Kasumi-1 (cell line): ENCODE measurements at regions not wholly inside any gene's neighbourhood (a gene's known extent, or its start where the extent isn't known, plus 50 kb on each side); places are given as distances from the start of the nearest gene placed in this dataset.
"Not testable (repeated sequence)": the region's sequence is repeated elsewhere in the genome, so short reads cannot be mapped to it uniquely, and the experiment has no call there.

Experiments
- DNase-seq, 2 experiments: peaks; one replicate each; lab custom pipeline; 2025; lab: John Stamatoyannopoulos, UW

DNA sequence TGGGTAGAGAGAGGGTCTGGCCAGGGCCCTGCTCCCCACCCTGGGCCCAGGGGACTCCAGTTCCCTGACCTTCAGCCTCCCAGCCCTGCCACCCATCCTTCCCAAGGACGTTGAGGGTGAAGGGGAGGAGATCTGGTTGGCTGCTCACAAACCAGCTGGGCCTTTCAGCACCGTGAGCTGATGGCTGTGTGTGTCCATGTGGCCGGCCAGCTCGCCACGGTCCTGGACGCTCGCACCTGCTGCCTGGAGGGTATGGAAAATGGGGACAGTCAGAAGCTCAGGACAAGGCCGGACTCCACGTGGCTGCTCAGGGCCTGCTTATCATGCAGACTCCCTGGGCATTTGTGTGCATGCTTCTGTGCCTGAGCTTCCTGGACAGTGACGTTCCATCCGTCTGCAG lies 110.3 kb downstream of the NPIPB11 start:
- DNase-seq, result not testable (repeated sequence)

DNA sequence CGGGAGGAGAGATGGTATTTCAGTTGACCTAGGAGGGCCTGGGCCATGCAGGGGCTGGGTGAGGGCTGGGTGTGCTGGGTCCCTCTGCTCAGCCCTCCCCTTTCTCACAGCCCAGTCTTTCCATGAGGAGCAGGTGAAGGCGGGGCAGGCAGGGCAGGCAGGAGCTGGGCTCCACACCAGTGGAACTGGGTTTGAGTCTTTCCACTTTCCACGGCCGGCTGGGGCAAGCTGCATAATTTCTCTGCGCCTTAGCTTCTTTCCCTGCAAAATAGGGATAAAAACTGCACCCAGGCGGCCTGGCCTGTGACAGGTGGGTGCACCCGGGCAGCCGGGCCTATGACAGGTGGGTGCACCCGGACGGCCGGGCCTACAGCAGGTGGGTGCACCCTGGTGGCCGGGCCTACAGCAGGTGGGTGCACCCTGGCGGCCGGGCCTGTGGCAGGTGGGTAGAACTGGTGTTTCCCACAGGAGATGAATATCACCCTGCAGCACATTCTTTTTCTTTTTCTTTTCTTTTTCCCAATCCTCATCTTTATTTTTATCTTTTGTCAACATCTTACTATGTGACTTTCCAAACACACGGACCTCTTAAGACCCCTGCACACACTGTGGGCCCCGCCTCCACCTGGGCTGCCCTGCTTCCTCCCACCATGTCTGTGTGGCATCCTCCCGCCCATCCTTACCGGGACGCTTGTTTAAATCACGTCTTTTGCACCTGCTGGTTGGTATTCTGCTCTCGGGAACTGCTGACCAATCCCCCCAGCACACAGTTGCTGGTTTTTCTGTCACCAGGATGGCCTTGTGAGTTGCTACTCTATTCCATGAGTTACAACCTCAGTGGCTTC lies 111.3 kb downstream of the NPIPB11 start:
- not testable (repeated sequence) for DNase-seq

DNA sequence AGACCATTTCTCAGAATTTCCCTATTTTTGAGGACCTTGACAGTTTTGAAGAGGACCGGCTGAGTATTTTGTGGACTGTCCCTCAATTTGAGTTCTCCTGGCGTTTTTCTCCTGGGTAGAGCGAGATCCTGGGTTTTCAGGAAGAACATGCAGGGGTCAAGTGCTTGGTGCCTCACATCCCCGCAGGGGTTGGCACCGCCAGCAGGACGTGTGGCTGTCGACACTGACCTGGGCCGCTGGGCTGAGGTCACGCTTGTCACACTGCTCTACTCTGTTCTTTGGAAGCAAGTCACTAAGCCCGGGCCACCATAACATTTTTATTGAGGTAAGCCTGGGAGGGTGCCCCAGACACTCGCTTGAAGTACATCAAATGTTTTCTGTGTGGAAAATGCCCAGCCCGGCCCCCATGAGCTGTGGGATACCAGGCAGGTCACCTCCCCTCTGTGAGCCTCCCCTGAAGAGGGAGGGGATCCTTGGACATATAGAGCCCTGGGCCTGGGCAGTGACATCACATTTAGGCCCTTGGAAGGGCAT lies 112.0 kb downstream of the NPIPB11 start:
- DNase-seq, result not testable (repeated sequence)

DNA sequence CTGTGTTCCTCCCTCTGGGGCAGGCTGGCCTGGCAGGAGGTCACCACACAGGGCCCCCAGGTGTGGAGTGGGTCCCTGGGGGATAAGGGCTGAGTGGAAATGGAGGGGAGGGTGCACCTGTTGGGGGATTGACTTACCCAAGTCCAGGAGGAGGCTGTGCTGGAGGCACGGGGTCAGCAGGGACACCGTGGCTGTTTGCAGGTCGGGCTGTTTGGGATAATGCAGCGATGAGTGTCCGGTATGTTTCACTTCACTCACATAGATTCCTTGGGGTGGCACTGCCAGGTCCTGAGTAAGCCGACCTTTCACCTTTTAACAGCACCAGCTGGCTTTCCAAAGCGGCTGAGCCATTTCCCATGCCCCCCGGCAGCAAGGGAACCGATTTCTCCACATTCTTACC lies 113.0 kb downstream of the NPIPB11 start:
- not testable (repeated sequence) for DNase-seq

DNA sequence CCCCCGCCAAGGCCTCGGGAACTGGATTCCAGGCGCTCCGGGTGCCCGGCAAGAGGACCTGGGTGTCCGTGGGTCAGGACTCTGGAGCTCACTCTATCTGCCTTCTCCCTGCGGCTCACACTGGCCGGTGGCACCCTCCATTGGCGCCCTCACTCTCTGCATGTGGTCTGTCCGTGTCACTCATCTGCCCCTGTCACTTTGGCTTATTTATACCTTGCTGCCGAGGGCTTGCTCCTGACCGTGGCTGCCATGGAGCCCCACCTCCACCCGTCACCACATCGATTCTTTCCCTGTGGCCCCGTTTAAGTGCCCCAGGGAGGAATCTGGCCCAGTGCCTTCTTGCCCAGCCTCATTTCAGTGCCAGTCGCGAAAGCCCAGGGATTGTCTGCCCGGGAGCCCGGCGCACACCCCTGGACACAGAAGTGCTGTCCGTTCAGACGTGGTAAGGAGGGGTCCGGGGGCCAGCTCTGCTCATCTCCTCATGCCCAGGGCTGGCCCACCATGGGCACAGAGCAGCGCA lies 113.5 kb downstream of the NPIPB11 start:
- not testable (repeated sequence) for DNase-seq

DNA sequence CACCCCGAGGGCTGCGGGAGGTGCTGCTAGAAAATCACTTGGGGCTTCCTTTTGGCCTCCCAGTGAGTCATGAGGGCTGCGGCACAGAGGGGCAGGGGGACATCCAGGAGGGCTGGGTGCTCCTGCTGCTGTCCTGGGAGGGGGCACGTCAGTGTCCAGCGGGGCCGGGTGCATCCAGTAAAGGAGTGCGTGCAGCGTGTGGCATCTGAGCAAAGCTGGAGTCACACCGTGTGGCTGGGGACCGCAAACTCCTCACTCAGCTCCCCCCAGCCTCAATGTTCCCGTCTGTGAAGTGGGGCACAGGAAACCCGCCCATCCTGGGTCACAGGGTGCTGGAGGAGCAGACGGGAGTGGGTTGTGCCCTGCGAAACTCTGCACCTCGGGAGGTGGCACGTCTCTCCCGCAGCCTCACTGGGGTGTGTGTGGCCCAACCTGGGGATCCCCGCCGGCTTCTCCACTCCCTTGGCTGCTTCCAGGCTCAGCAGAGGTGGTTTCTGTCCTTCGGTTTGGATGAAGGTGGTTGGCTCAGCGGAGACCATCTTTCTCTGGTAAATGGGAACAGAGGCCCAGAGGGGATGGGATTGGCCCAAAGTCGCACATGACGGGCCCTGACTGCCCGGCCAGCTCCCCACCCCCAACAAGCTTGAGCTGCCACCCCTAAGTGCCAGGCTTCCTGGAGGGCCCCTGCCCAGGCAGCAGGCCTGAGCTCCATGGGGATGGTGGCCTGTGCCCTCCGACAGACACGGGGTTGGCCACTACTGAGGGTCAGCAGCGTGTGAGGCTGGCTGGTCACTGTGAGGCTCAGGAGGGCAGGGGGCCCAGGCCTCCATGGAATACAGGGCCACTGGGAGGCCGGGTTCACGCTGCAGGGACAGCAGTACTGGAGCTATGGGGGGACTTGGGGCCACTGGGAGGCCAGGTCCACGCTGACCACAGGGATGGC lies 114.9 kb downstream of the NPIPB11 start:
- DNase-seq, result not testable (repeated sequence)

DNA sequence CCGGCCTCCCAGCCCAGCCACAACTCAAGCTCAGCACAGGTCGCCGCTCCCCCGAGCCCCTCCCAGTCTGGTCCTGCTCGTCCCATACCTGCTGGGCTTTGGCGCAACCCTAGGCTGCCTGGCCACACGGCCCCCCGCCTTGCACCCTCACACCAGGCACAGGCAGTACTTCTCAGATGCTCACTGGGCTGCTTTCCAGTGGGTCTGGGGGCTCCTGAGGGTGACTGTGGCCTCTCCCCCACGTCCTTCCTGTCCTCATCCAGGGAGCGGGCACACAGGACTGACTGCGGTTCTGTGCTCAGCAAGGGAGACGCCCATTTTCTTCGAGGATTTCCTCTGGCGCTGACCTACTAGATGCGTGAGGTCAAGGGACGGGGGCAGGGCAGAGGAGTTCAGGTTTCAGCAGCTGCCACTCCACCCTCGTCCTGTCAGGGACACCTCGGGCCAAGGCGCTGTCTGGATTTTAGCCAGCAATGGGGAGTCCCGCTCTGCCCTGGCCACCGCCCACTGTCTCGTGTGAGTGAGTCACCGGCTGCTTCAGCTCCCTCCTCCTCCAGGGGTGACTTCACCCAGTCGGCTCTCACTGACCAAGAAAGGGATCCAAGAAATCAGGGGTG lies 115.8 kb downstream of the NPIPB11 start:
- DNase-seq, result peak; percentile 28 to 41

DNA sequence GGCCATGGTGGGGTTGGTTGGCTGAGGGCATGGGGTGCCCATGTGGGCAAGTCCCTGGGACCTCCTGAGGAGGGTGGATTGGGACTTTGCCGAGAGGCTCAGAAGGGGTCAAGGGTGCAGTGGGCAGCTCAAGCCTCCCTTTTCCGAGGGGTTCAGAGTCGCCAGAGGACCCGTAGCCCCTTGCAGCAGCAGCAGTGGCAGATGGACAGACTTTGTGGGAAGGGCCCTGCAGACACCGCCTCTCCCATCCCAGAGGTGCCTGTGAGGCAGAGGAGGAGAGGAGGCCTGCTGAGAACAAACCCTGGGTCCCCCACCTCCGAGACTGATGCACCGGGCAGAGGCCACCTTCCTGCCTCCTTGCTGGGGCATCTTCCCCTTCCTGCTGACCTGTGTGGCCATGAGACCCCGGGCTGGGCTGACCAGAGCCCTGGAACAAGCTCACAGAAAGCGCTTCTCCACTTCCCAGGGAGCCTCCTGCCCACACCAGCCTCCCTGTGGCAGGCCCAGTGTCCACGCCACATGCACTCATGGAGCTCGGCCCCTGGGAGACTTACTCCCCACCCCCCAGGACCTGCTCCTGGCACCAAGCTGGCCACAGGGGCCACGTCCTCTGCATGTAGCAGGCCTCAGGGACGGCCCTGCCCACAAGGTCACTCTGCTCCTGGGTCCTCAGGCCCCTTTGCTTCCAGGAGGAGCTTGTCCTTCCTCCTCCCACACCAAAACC lies 116.8 kb downstream of the NPIPB11 start:
- not testable (repeated sequence) for DNase-seq

DNA sequence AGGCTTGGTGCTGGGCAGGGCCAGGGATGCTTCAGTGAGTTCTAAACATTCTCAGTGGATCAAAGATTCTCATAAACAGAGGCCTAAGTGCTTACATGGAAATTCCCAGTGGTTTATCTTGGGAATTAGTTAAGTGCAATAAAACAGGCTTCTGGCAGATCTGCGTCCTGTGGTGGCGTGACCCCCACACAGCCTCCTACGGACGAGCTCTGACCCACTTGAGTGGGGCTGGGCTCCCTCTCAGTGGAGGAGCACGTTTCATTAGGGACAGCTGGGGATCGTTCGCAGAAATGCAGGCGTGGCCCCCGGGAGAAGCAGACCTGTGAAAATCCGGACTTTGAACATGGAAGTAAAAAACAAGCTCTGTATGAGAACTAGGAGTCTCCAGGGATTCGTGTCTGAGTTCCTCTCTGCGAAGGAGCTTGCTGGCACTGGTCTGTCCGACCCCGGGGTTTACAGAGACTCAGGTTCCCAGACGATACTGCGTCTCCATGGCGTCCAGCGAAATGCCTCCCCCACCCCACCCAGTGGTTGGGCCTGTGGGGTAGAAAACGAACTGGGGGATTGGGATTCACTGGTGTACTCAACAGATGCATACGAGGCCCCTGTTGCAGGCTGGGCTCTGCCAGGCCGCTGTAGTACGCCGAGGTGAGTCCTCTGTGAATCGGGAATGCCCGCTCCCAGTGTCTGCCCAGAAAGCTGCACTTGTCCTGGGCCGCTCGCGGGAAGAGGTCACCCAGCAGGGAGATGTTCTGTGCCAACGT lies 117.6 kb downstream of the NPIPB11 start:
- DNase-seq, result not testable (repeated sequence)

DNA sequence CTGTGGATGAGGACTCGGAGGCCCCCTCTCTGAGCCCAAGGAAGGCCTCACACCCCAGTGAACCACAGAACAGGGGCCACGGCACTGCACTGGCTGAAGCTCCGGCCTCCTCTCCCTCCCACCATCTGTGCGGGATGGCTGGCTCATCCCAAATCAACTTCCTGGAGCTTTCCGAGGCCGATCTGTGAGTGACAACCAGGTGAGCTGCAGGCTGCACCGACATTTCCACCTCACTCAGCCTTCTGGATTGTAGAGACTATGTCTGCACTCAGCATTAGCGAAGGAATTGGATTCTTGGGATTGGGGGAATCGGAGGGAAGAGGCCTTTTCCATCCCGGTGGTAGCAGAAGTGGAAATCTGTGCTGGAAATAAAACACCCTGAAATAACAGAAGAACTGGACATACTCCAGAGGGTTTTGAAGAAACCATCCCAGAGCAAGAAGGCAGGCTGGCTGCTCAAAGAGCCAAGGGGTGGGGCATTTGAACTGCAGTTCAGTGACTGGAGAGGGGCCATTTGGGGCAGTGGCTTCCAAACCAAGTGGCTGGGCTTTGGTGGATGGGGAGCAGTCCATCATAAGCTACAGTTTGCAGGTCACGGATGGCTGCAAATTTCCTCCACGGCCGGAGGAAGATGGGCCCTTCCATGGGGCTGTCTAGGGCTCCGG lies 118.5 kb downstream of the NPIPB11 start:
- DNase-seq, result not testable (repeated sequence)

DNA sequence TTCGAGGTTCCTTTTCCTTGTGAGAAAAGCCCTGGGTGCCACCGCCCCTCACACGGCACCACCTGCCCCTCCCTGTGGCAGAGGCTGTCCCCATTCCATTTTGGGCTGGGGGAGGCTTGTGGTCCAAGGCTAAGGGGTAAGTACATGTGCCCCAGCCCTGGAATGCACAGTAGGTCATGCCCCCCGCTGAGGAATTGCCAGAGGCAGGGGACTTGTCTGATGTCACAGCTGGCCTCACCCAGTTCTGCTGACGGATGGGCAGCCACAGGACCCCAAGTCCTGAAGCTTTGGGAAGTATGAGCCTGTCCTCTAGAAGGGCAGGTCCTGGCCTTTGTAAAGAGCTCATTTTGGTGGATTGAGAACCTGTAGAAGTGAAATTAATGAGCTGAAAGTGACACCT lies 119.3 kb downstream of the NPIPB11 start:
- not testable (repeated sequence) for DNase-seq

DNA sequence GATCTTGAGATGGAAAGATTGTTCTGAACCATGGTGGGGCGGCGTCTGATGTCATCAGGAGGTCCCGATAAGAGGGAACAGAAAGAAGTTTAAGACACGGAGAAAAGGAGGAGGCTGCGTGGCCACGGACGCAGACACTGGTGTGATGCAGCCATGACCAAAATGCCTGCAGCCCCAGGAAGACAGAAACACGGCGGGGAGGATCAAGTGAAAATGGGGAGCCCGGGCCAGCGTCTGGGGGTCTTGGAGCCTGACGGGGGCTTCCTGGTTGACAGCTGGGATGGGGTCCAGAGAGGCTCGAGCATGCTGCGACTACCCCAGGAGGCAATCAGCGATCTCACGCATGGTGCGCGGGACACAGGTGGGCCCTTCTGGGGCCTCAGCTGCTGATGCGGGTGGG lies 119.7 kb downstream of the NPIPB11 start:
- DNase-seq, result not testable (repeated sequence)

DNA sequence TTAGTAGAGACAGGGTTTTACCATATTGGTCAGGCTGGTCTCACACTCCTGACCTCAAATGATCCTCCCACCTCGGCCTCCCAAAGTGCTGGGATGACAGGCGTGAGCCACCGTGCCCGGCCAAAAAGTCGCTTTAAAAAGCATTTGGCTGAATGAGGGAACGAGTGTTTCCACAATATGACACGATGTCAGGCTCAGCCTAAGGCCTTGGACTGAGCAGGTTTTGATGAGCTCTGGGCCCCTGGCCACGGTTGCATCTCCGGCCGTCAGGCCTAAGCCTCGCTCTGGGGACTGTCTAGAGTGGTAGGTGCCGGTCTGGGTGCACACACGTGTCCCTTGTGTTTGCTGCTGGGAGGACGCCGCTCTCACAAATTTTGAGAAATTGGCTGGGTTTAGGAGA lies 120.3 kb downstream of the NPIPB11 start:
- not testable (repeated sequence) for DNase-seq

DNA sequence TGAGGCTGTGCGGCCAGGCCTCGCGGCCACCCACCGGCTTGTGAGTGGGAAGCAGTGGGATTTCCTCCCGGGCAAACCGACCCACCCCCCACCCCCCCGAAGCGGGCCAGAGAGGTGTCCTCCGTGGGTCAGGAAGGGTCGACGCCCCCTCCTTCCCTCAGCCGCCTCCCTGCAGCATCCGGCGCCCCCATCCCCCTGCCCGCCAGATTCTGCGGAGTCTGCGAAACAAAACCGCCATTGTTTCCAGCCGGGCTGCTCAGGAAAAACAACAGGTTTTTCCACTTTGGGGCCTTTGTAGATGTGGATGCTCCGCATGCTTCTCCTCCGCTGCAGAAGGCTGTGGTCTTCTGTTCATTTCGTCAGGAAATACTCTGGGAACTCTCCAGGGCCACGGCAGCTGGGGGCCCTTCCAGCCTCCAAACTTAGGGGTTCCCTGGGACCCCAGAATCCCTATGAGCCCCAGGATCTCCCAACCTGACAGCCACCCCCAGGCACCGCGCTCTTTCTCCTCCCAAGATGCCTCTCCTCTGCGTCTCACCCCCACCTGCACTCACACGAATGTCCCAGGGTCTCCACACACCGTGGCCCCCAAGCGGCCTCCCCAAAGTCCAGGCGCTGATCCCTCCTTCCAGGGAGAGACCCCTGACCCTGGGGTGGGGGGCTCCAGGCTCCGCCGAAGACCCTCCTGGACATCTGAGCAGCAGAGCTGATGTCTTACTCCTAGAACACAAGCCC lies 121.2 kb downstream of the NPIPB11 start:
- DNase-seq, result not testable (repeated sequence)

DNA sequence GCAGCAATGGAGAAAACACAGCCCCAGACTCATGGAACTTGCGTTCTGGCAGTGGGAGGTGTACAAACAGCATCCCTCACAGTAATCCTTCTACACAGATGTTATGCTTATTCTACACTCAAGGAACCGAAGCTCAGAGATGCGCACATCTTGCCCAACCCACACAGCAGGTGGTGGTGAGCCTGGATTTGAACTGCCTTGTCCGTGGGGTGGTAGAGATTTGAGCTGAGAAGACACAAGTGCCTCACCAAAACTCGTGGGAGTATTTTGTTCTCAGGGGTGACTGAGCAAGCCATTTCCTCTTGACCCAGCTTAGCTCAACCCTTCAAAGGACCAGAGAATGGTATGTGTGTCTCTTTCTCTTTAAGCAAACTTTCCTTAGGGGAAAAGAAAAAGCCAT lies 121.8 kb downstream of the NPIPB11 start:
- not testable (repeated sequence) for DNase-seq

DNA sequence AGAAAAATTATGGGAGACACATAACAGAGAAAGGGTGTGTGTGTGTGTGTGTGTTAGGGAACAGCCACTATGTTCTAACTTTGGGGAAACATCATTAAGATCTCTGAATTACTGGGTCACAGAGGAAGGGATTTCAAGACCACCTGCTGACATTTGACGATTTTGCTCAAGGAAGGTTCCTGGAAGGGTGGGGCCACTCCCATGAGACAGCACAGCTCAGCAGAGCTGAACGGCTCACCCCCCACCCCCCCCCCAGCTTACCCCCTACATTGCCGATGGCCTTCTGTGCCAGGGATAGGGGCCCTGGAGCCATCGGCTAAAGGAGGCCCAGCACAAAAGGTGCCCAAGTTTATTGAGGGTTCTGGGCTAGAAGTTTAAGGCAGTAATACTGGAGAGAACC lies 122.4 kb downstream of the NPIPB11 start:
- DNase-seq, result not testable (repeated sequence)

DNA sequence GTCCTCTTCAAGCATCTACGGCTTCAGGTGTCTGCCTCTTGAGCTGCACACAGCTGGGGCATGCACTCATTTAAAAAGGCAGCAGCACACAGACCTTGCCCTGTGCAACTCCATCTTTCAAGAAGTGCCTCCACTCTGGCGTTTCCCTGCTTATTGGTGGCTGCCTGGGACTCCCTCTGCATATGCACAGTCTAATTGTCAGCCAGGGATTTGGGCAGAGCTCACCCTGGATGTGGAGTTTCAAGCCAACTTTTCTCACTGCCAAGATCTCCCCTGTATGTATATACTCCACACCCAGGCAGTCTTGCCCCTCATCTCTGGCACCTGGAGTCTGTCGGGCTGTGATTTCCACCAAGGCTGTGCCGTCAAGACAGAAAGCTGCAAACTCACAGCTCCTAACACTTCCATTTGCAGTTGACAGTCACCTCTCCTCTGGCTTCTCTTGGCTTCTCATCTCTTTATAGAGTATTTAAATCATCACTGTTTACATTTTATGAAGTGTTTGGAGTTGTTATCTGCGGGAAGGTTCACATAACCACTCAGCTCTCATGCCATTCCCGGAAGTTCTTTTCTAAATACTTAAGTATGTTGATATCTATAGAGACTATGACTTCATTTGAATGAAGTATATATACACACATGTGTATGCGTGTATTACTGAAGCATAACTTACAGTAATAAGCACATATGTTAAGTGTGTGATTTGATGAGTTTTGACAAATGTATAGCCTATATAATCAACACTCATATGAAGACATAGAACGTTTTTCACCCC lies 128.2 kb downstream of the NPIPB11 start:
- not testable (repeated sequence) for DNase-seq

DNA sequence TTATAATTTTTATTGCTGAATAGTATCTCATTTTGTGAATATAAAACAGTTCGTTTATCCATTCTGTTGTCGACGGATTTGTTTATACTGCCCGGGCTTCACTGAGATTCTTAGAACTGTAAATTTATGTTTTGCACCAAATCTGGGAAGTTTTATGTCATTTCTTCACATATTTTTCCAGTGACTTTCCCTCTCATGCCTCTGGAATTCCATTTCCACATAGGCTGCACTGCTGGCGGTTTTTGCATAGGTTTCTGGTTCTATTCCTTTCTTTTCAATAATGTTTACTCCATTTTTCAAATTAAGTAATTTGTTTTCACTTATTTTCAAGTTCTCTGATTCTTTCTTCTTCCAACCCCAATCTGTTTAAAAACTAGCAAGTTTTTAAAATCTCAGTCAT lies 130.1 kb downstream of the NPIPB11 start:
- DNase-seq, result not testable (repeated sequence)
